Left ventricle myocardium superior (tissue), 1 donor: ENCODE measurements at regions not wholly inside any gene's neighbourhood (a gene's known extent, or its start where the extent isn't known, plus 50 kb on each side); places are given as distances from the start of the nearest gene placed in this dataset.

Source experiments
- ATAC-seq: fragments of 200-7000 bp; cut with Tn5 transposase; one replicate; pipeline ENCODE4 v1.9.1; 2020; ENCODE audit warnings: mild to moderate bottlenecking, moderate library complexity
- DNase-seq: peaks from one replicate; pipeline ENCODE4 v3.0.0-alpha.2; 2020
- intact Hi-C: fragments of 100-400 bp; cut with micrococcal nuclease; formaldehyde crosslinking; loops from one replicate; pipeline ENCODE4 v1.11.0; 2022
- donor health status: DM: no; HTN: yes; CAD: no; lungs with severe emphysema.

DNA sequence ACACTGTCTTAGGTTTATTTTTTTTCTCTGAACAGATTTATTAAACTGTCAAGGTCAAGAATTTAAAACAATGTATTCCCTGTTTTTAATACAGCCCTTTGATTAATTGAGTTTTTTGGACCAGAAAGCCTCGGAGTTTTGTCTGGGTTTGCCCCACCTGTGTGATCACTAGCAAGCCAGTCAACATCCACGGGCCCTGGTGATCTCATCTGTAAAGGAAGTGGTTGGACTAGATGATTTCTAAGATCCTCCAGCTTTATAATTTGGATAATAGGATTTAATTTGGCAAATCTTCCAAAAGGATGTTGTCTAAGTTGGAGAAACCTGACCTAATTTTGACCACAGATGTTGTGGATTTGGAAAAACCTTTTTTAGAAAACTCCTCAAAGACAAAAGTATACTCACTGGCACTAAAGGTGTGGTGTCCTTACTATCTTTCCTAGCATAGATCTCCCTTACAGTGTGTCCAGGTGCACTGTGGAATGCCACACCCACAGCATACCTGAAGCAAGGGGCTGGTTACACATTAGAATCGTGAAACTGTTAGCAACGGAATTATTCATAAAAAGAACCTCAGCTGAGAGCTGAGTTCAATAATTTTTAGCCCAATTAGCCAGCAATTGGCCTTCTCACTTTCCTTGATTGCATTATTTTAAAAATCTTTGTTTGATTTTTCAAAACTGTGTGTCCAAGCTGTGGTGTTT, 195.6 kb upstream of the ELL2 start:
- DNase-seq, result no peak
- intact Hi-C loops, result no loop called here
- ATAC-seq, result no peak

DNA sequence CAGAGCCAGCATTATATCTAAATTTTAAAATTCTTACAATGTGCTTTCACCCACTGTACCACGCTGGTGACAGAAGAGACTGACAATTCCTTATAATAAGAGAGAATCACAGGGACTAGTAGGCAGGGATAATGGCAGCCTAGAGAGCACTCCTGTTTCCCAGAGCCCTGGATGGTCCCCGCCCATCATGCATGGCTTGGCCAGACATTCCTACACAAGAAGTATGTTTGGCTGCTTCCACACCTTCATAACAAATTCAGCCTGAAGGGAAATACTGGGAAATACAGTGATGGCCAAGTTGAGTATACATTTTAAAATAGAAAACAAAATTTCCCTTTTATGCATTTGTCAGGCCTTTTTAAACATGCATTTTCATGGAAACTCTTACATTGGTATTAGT, 193.5 kb upstream of the ELL2 start:
- DNase-seq, result no peak
- intact Hi-C loops, result no loop called here
- ATAC-seq, result no peak

DNA sequence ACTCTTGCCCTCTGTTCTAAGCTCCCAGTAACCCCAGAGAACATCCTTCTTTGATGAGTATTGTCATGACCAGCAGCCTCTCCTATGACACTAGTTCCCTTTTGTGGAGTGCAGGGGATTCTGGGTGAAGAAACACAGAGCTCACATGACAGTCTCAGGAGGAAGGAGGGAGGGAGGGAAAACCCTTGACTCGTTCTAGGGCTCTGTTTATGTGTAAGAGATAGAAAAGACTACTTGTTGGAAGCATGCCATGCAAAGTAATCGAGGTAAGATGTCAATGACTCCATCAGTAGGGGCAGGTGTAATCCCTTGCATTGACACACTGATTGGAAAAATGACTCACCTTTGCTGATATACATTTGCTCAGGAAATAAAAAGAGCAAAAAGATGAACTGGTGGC, 190.2 kb upstream of the ELL2 start:
- no peak for DNase-seq
- peak; percentile 18 for ATAC-seq
- intact Hi-C loops, result no loop called here

DNA sequence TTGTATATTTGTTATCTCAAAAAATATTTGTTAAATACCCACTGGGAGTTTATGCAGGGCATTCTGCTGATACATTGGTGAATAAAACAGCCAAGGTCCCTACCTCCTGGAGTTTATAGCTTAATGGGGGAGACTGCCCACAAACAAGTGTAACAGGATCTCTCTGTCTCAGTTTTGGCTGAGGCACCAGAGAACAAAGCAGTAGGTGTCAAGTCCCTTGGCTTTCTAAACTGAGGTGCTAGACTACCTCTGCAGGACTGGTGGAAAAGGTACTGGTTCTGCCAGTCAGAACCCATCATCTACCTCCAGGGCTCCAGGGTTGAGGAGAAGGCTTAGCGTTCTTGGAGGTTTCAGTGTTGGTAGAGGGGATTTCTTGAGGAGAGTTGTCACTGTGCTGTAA, 188.4 kb upstream of the ELL2 start:
- ATAC-seq, result no peak
- no peak for DNase-seq
- intact Hi-C loops, result no loop called here

DNA sequence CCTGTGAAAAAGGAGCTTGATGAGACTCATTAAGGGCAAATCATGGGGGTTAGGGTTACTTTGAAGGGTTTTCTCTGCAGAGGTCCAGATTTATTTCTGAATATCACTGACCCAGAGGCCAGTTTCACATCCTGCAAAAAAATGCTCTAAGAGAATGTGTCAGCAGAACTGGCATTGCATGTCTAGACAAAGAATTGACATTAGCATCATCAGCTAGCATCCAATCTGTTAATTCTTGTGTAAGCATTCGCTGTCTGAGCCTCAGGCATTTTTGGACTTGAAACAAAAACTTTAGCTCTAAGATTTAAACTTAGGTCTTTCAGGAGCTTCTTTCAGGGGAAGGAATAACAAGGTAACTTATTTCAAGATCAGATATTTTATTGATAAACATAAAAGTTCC, 187.9 kb upstream of the ELL2 start:
- no peak for ATAC-seq
- DNase-seq, result no peak
- intact Hi-C loops, result no loop called here

DNA sequence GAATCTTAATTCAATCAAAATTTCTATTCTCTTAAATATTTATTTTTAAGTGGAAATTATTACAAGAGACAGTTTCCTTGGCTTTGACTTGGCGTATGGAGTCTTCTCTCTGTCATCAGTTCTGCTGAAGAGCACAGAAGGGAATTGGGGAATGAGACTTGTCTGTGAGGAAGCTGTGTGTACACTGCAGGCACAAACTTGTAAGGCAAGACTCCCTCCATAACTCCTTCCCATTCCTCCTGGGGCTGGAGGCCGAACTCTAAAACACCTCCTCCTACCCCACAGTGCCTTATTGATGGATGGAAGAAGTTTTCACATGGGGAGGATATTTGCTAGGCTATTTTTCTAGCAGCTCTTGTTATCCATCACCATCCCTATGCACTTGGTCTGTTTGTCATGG, 187.4 kb upstream of the ELL2 start:
- ATAC-seq (no peak), DNase-seq (no peak)
- intact Hi-C loops, result no loop called here

DNA sequence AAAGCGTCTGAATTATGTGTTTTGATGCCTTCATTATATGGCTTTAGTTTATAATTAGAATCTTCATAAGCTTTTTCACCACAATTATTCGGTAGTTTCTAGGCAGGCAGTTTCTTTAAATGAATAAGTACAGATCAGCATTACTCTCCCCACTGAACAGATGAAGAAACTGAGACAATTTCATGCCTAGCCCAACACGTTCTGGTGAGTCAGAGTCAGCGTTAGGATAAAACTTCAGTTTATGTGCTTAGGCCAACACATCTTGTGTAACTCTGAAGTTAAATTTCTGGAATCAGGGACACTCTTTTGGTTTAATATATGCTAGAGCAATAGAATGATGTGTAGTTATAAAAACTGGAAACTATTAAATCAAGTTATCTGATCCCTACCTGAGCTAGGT, 186.7 kb upstream of the ELL2 start:
- ATAC-seq (no peak), DNase-seq (no peak)
- intact Hi-C loops, result no loop called here

DNA sequence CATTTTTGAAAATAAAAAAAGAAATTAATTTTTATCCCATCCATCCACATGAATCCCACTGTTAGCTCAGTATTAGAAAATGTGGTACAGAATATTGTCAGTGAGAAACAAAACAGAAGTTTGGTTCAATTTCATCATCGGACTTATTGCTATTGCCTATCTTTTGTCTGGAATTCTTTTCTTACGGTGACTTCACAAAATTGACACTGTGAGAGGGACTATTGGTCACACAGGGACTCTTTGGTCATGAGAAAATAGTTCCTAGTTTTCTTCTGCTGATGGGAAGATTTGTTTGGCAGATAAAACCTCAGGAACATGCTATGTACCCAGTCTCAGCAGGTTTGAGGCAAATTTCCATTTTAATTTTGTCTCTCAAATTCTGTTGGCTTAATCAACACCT, 186.2 kb upstream of the ELL2 start:
- intact Hi-C loops, result no loop called here
- ATAC-seq, result no peak
- no peak for DNase-seq

DNA sequence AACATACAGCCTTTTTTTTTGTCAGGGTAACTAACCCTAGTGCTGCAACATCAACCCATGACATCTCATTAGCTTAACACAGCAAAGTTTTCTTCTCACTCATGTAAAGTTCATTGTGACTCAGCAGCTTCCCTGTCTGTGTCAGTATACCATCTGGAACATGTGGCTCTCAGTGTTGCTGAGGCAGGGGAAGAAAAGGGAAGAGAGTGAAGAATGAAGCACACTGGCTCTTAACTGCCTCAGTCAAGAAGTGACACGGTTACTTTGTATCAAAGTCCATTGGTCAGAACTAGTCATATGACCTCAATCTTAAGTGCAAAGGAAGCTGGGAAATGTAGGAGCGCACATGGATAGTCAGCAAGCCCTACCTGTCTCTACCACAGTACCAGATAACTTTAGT, 185.0 kb upstream of the ELL2 start:
- intact Hi-C loops, result no loop called here
- DNase-seq (no peak), ATAC-seq (peak; percentile 54)

DNA sequence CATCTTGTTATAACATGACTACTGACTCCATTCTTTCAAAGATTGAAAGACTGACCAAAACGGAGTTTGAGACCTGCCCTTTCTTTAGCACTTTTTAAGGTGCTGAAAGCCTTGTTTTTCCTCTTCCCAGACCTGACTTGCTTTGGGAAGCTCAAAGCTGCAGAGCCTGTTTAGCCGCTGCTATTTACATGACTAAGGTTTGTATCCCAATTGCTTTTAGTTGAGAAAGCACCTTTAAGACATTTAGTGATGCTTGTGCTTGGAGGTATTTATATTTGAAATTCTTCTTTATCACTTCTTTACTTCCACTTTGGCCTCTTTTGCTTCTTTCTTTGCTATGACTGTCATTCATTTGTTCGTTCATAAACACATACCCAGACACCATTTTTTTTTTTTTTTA, 182.6 kb upstream of the ELL2 start:
- ATAC-seq (no peak), DNase-seq (no peak)
- intact Hi-C loops, result no loop called here

DNA sequence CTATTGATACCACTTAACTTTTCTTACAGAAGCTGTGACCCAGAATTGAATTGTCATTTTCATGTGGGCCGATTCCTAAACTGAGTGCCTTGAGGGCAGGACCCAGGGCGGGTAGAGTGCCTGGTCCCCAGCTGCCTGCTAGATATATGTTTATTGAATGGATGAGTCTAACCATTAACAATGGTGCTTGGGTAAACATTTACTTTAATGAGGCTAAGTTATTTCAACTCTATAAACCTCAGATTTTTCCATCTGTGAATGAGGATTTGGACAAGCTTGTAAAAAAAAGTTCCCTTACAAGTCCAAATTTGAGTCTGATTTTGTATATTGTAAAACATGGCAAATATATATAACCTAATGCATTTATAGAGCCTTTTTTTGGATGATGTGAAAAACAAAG, 181.8 kb upstream of the ELL2 start:
- DNase-seq (no peak), ATAC-seq (no peak)
- intact Hi-C loops, result no loop called here

DNA sequence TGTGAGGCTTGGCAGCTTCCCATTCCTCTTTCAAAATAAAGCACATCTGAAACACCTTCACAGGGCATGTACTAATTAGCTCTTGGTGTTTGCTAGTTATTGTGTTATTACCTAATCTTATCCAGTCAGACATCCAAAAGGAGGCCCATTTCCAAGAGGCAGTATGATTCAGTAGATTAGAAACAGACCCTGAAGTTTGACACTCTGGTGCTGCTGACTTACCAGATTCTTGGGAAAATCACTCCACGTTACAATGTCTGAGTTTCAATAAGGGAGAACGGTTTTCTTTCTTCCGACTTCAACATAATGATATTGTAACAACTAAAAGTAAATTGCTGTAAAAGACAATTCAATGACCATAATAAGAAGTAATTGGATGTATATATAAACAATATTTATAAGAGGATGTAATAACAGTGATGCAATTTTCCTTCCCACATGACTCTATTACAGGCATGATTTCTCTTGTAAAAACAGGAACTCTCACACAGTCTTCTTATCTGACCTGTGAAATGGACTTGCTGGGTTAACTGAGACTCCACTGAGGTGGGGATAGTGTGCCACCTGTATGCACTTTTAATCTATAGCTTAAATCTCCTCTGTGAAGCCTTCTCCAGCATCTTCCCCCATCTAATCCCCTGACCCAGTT, 181.3 kb upstream of the ELL2 start:
- no peak for DNase-seq
- no peak for ATAC-seq
- intact Hi-C loops, result no loop called here

DNA sequence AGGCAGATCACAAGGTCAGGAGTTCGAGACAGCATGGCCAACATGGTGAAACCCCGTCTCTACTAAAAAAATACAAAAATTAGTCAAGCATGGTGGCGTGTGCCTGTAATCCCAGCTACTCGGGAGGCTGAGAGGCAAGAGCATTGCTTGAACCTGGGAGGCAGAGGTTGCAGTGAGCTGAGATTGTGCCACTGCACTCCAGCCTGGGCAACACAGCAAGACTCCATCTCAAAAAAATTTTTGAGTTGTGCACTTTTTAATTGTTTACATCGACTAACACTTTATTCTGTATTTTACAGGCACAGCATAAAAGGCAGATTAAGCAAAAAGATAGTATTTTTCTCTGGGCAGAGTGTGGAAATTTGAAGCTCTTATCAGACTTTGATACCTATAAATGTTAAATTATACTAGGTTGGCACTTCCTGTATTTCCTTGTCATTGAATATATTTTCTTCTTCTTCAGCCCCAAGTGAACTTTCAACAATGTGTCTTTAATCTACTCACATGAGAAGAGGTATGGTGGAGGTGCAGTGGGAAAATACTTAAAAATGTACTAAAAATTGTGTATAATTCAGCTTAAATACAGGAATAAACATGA, 180.6 kb upstream of the ELL2 start:
- intact Hi-C loops, result no loop called here
- DNase-seq (no peak), ATAC-seq (no peak)

DNA sequence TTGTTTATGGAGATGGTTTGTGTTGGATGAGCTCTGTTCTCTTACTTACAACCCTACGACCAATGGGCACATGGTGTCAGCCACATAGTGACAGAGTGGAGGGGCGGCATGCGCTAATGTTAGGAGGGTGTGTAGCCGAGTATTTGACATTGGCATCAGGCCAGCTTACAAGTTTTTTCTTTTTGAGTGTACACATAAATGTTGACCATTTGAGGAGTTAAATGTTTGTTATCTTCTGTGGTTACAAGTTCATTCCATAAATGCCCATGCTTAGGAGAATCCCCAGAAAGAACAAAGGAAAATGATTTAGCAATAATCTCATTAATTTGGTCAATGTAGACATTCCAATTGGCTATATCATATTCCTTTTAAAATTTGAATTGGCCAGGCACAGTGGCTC, 180.1 kb upstream of the ELL2 start:
- intact Hi-C loops, result no loop called here
- DNase-seq, result no peak

DNA sequence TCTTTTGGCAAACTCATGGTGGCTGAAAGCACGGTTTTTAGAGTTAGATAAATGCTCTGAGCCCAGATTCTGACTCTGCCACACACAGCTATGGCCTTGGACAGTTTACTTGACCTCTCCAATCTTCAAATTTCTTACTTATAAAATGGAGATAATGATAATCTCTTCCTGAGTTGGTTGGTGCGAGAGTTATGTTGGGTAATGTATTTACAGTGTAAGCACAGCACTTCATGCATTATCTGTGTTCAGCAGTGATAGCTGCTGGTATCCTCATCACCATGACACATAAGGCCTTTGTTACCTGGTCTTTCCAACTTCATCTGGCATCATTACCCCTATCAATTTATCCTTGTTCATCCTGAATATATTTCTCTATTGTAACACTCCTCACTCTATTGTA, 178.8 kb upstream of the ELL2 start:
- no peak for ATAC-seq

More for the DNA sequence above, 180.1 kb upstream of the ELL2 start:
- no peak for ATAC-seq

DNA sequence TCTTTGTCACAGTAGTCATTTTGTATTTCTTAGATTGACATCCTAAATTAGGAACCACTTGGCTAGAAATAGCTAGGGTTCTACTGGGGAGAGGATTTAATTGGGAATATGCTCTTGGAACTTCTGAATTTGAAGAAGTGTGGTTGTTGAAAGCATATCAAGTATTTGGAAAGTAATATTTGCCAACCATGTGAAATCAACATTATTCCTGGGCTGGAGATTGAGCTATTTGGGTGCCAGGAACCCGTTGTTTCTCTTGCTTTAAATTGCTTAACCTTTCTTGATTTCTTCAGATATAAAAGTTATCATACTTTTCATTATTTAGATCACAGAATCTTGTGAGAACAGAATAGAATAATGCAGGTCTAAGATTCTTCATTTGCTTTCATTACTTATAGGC, 178.4 kb upstream of the ELL2 start:
- DNase-seq (no peak), ATAC-seq (no peak)
- intact Hi-C loops, result no loop called here

More for the DNA sequence above, 178.8 kb upstream of the ELL2 start:
- intact Hi-C loops, result no loop called here
- DNase-seq, result no peak

DNA sequence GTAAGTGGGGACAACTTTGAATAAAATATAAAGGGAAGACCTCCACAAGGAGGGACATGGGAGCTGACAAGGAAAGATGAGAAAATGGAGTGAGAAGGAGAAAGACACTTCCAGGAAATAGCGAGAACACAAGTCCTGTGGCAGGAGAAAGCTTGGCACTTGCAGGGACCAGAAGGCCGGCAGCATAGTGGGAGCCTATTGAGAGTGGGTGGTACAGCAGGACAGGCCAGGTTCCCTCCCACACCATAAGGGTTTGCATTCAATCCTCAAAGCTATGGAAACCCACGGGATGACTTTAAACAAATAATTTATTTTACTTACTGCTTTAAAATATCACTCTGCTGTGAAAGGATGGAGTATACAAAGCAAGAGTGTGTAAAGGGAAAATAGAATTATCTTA, 173.2 kb upstream of the ELL2 start:
- DNase-seq (no peak), ATAC-seq (no peak)
- intact Hi-C loops, result no loop called here

DNA sequence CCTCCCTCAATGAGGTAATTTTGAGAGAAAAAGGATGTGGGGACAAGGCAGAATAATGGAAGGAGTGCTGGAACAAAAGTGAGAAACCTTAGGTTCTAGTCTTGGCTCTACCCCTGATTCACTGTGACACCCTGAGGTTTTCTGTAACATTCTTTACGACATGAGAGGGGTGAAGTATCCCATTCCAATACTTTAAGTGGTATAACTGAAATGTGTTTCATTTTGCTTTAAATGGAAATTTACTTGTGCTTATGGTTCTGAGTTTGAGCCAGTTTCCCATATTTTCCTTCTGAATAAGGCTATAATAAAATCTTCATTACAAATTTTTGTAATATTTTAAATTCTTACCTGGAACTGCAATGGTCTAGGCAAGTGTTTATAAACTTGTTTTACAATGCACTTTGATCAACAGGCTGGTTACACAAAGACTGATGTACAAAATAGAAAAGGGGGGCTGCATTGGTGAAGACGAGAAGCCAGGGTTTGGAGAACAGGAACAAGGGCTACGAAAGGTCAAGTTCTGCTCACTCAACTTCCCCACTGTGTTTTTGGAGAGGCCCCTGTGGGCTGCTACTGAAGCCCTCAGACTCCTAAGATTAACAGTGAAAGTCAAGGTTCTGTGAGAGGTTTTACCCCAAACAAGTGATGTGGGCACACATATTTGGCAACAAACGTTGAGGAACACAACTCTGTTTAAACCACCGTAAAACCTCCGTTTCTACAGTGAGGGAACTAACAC, 171.9 kb upstream of the ELL2 start:
- ATAC-seq, result no peak
- intact Hi-C loops, result no loop called here
- DNase-seq, result no peak

DNA sequence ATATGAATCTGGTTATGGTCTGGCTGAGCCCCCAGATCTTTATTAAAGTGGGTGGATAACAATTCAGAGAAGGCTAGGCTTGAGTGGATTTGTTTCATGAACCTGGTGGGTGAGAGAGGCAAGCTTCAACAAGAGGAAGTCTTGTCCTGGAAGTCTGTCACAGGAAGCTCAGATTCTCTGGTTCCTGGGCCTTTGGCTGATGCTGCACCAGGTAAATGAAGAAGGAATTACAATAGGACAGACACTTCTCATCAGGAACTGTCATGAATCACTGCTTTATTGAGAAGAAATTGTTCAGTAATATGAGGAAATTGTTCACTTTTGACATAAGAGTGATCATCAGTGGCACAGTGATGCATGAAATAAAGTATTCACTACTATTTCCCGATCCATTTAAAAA, 167.6 kb upstream of the ELL2 start:
- ATAC-seq (no peak), DNase-seq (no peak)
- intact Hi-C loops, result no loop called here

DNA sequence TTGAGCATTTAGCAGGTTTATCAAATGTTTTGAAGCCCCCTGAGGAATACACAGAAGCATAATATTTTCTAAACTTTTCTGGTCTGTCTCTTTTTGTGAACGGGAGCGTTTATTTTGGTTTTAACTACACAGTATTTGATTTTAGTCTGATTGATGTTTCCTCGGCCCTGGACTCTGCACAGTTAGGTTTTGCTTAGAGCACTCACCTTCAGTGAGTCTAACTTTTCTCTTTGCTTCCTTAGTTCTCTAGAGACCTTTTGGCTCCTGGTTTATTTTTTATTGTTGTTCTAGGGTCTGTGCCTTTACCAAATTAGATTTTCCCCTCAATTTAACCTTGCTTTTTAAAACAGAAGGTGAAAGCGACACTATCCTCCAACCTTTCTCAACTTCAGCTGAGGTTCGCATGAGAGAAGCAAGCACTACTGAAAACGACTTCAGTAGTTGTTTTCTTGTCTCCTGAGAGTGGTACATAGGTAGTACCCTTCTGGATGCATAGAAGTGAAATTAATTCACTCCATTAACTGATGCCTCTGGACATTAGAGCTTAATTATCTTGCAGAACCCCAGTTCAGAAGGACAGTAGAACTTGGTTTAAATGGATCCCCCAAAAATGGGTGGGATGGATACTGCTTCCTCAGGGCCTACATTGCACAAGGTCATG, 166.7 kb upstream of the ELL2 start:
- intact Hi-C loops, result no loop called here
- ATAC-seq, result no peak
- no peak for DNase-seq
